Mucosa of gallbladder (tissue), 1 donor: ENCODE measurements at regions not wholly inside any gene's neighbourhood (a gene's known extent, or its start where the extent isn't known, plus 50 kb on each side); places are given as distances from the start of the nearest gene placed in this dataset.

ENCODE experiments used
- DNase-seq: peaks from one replicate; pipeline ENCODE4 v3.0.0-alpha.2; 2020; ENCODE audit warnings: low spot score
- donor health status: DM: no; HTN: no; CAD: no.

DNA sequence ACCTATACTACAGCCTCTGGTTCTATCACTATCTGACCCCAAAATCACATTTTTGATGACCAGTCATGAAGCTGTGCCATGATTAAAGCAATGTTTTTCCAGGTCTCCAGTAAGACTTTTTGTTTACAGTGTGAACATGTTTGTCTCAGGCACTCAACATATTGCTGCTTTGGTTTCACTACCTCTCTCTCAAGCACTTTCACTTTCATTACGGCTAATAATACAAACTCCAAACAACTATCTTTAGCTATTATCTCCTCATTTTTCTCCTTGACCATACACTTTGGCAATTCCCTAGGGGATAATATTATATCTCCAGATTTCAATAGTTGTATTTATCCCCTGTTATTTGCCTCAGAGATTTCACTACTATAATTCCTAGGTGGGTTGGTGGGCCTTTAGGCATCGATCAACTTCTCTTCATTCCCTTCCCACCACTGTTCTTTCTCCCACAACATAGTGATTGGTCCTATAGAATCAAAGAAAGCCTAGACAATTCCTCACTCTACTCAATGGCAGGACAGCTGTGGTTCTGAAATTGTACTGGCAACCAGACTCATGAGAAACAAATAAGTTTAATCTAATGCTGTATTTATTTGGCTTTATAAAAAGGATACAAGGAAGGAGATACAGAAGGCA is 261.4 kb upstream of the ZWINT start:
- no peak for DNase-seq

DNA sequence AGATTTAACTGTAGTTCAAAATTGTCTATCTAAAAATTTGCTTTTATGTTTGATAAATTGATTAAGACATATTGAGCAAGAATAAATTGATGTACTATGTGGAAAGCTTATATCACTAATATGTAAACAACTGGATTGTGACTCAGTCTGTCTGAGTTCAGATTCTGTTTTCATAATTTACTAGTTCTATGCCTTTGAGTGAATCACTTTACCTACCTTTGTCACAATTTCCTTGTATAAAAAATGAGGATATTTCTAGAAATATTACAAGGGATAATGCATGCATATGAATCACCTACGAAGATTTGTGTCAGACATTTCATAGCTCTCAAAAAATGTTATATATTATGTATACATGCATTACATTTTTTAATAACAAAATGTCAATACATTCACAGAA is 245.1 kb upstream of the ZWINT start:
- DNase-seq: no peak

DNA sequence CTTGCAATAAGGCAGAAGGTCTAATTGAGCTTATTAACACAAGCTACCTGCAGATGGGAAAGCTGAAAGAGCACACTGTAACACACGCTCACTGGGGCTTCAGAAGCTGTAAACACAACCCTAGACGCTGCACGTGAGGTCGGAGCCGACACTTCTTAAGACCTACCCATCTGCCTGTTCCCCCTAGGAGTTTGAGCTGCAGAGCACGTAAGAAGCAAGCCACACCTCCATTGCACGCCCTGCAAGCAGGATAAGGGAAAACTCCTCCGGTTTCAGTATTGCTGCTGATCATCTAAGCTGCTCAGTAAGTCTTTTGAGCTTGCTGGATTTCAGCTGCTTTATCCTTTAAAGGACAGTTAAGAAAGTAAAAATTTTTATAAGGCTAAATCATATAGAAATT is 244.0 kb upstream of the ZWINT start:
- no peak for DNase-seq

DNA sequence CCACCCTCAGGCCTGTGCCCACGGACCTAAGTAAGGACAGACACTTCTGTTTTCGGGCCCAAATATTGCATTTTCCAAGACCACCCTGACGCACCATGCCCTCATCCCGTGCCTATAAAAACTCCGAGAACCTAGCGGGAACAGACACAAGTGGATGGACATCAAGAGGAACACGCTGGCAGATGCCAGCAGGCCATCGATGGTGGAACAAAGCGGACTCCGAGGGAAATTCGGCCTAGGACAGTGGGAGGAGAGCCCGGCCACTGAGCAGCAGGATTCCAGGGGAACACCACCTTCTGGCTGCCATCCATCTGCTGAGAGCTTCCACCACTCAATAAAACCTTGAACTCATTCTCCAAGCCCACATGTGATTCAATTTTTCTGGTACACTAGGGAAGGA is 243.6 kb upstream of the ZWINT start:
- no peak for DNase-seq

DNA sequence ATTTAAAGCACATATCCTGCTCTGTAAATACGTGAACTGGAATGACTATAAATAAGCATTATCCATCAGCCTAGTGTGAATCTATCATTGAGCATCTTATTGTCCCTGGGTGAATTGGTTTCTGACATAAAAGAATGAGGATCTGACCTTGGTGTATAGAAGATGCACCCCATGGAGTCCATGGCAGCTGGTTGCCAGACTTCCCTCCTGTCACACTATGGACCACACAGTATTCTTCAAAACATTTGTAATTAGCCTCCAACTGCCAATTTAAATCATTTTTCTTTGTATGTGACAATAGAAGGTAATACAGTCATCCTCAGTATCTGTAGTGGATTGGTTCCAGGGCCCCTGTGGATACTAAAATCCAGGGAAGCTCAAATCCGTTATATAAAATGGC is 238.1 kb upstream of the ZWINT start:
- no peak for DNase-seq

DNA sequence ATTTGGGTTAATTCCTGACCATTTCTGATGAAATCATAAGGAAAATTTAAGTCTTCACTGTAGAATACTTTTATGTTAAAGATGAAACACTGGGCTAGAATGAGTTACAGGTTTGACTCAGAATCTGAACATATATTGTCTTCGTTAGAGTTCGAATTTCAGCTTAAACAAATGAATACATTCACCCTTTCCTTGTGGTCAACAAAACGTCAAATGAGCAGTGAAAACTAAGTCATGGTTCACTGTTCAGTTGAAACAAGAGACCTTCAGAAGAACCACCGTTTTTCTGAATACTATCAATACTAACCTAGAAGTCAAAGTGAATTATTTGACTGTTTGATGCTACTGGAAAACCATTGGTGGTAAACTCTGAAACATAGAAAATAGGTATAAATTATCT is 235.2 kb upstream of the ZWINT start:
- no peak for DNase-seq

DNA sequence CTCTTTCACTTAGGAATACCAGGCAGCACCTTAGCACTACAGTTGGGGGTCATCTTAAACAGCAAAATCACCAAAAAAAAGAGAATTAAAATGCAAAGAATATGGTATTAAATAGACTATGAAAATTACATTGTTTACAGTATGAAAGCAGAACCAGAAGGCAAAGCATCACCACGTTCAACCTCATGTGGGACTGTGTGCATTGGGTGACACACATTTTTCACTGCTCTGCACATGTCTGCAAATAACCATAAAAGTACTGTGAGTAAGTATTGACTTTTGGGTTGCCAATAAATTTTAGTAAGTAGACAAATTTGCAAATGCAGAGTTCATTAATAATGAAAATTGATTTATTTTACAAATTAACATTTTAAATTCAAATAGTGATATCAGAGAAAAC is 232.1 kb upstream of the ZWINT start:
- DNase-seq: no peak

DNA sequence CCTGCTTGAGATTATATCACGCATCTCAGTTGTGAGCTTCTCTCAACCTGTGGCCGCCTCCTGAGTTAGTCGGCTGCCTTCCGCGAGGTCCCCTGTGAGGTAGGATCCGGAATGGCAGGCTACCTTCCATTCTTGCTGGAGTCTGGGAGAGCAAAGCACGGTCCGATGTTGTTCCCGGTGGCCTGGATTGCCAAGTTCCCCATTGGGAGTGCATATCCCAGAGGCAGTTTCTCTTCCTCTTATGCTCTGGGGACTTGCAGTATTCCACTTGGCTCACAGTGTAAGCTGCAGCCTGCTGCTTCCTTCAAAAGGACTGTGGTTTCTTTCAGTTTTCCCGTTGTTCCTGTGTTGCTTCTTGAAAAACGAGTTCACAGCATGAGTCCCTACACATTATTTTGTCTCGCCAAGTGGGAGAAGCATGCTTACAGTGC is 225.4 kb upstream of the ZWINT start:
- DNase-seq: no peak

DNA sequence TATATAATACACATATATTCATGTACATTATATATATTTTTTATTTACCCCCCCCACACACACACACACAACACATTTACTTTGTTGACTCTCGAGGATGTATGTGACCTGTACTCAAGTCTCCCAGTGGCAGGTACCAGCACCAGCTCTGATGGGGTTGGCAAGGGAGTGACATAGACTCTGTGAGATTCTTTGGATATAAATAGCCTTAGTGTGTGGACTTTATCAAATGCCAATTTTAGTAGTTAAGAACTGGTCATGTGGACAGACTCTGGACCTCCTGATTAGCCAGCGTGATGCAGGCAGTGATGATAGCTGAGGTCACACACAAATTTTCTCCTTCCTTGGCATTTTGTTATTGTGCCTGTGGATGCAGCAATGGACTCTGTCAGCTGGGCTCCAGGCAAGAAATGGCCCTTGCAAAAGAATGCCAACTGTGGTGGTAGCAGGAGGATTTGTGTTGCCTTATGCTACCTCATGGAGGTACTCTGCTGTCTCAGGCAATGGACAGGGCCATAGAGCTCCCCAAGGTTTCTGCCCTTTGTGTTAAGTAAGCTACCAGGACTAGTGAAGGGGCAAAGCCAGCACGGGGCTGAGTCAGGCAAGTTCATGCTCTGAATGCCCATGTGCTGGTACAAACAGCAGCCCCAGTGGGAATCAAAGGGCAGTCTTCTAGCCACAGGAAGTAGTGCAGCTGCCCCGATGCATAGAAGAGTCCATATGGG is 224.6 kb upstream of the ZWINT start:
- DNase-seq: no peak

DNA sequence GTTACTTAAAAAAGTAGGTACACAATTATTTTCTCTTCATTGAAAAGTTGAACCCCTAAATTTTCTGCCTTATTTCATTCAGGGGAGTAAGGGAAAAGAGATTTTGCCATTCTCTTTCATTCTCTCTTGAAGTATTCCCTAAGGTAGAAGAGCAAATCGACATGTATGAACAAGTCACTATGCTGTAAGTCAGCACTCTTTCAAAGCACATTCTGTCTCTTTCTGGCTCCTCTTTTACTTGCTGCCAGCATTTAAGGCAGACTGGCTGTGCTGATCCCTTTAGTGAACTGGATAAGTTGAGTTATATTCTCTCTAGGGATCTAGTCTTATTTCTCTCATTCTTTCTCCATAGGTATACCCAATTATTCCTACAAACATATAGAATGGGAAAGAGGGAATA is 222.3 kb upstream of the ZWINT start:
- no peak for DNase-seq

DNA sequence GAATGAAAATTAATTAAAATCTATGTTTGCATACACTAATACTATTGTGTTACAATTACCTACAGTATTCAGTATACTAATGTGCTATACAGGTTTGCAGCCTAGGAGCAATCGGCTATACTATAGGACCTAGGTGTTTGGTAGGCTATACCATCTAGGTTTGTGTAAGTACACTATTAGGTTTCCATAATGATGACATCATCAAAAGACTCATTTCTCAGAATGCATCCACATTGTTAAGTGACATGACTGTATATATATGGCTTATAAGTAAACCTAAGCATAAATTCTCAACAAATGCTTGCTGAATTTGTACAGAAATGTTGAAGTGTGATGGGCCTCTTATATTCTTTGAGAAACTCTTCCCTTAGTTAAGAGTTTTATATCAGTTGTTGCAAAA is 206.5 kb upstream of the ZWINT start:
- no peak for DNase-seq

DNA sequence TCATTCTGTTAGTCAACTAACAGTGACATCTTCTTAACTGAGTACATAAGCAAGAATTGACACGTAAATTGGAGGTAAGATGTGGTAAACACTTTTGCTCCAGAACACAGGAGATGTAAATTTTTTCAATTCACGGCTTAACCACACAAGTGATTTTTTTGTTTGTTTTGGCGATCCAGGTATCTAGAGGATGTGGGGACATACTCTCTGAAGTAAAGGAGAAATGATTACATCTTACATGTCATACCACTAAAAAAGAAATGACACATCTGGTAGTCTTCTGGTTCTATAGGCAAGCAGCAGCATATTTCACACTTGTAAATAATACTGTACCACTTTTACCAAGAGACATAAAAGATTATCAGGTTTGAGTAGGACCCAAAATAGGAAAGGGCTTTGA is 200.3 kb upstream of the ZWINT start:
- DNase-seq: no peak

DNA sequence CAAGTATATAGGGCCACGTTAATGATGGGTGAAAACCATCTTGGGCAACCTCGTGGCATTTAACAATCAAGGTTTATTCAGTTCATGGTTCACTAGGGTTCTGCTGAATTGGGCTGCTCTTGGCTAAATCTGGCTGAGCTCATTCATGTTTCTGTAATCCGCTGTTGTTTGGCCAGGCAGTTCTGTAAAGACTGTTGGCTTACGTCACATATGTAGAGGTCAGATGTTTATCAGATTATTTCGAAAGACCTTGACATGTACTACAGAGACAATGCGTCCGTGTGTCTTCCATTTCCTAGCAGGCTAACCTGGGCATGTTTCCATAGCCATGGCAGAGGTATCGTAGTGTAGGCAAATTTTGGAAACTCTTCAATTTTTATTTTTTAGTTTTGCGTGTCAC is 190.0 kb upstream of the ZWINT start:
- no peak for DNase-seq

DNA sequence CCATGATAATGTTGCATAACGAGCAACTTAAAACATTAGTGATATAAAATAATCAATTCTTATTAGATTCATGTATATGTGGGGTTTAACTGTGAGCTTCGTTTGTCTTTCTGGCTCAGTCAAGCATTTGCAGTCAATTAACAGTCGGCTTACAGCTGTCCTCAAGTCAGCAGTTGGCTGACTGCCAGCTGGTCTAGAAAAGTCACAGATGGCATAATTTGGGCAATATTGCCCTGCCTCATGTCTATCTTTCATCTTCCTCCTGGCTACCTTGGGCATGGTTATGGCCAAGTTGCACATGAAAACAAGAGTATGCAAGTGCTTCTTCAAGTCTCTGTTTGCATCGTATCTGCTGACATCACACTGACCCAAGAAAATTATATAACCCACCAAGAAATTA is 186.1 kb upstream of the ZWINT start:
- no peak for DNase-seq

DNA sequence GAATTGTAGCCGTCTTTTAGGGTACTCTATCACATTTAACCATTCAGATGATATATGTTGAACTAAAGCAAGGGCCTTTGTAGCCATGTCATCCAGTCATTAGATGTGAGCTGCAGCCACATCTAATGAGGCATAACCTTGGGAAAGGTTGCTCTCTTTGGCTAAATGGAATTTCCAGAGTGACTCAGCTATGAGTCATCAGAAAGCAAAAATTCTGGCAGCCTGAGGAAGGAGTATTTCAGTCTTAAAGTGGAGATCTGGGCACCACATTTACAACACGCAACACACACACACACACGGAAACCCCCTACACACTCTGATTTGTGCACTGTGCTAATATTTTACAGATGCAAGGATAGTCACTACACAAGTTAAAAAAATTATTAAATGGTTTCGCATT is 176.9 kb upstream of the ZWINT start:
- DNase-seq: no peak

DNA sequence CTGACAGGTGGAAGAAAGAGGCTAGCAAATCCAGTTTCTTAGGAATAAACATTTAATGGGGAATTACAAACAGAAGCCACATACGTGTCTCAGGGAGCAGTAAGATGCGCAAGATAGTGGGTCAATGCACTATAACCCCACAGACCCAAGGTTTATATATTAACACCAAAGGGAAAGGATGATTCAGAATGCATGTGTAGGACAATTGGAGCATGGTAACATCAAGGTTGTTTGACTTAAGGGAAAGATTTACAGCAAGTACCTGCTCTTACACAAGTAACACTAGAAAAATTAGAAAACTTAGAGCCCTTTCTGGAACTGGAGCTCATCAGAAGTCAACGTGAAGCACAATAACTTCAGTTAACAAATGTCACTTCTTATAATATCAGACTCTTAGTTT is 161.1 kb upstream of the ZWINT start:
- DNase-seq: no peak

DNA sequence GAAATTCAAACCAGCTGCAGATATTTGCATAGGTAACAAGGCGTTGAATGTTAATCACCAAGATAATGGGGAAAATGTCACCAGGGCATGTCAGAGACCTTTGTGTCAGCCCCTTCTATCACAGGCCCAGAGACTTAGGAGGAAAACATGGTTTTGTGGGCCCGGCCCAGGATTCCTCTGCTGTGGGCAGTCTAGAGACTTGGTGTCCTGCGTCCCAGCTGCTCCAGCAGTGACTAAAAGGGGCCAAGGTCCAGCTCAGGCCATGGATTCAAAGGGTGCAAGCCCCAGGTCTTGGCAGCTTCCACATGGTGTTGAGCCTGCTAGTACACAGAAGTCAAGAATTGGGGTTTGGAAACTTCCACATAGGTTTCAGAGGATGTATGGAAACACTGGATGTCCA is 147.5 kb upstream of the ZWINT start:
- DNase-seq: no peak

DNA sequence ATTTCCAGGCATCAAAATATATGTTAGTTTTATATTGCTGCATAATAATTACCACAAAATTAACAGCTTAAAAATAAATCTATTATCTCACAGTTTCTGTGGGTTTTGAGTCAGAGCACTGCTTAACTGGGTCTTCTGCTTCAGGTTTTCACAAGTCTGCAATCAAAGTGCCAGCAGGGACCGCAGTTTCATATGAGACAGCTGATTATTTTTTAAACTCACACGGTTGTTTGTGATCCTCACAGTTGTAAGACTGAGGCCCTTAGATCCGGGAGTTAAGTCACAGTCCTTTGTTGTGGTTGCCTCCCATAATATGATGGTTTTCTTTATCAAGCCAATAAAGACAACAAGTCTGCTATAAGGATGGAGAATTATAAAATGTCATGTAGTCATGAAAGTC is 146.0 kb upstream of the ZWINT start:
- DNase-seq: no peak

DNA sequence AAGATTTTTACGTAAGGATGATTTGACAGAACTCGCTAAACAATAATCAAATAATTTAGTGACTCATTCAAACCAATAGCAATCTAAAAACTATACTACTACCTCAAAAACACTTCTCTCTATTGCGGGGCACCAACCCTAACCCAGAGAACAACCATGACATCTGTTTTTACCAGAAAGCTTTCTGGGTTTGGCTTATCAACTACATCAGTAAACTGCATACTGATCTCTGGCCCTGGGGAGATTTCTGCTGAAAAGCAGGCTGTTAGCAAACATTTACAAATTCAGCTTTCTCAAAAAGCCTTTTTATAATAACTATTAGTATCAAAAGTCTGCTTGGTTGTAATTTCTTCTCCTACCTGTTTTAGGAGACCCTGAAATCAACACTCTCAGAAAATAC is 144.5 kb upstream of the ZWINT start:
- no peak for DNase-seq

DNA sequence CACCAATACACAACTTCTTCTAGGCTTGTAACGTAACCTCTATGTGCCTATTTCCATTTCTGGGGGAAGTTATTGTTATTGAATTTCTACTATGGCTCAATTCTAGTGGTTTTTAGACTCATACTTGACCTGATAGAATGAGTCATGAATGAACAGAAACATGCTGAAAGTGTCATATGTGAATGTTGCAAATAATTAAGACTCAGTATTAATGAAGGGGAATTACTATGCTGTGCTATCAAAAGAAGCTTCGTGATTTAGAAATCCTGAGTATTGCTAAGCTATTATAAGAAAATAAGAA is 135.1 kb upstream of the ZWINT start:
- no peak for DNase-seq

DNA sequence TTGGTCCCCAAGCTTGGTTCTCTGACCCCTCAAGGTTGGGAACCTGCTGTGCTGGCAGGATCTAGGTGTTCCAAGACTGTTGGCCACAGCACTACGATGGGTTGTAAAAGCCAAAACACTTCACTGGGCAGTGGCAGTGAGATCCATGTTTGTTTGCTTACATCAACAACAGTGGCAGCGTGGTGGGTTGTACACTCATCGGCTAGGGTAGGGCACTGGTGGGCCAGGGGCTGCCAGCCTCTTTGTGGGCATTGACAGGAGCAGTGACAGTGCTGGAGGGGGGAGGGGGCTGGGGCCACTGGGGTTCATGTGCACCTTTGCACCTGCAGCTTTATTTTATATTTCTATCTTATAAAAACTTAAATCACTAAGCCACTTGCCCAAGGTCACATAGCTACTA is 126.7 kb upstream of the ZWINT start:
- no peak for DNase-seq

DNA sequence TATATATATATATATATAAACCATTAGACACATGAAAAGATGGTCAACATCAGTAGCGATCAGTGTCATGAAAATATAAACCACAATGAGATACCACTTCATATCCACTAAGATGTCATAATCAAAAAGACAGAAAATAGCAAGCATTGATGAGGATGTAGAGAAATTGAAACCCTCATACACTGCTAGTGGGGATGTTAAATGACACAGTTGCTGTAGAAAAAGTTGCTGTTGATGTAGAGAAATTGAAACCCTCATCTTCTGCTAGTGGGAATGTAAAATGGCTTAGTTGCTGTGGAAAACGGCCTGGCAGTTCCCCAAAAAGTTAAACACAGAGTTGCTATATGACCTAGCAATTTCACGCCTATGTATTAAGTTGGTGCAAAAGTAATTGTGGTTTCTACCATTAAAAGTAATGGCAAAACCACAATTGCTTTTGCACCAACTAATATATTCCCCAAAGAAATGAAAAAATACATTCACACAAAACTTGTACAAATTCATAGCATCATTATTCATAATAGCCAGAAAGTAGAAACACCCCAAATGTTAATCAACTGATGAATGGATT is 120.5 kb upstream of the ZWINT start:
- DNase-seq: no peak

DNA sequence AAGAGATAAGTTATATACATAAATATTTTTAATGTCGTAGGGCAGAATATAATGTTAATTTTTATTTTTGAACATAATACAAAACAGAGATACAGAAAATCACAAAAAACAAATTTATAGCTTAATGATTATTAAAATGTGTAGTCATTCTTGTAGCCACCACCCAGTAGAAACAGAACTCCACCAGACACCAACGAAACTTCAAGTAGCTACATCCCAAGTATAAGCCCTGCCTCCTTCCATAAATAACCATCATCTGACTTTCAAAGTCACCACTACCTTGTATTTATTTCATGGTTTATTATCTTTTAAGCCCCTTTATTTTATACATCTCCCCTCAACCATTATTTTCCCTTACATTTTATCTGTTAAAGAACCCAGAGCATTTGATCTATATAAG is 111.9 kb upstream of the ZWINT start:
- no peak for DNase-seq

DNA sequence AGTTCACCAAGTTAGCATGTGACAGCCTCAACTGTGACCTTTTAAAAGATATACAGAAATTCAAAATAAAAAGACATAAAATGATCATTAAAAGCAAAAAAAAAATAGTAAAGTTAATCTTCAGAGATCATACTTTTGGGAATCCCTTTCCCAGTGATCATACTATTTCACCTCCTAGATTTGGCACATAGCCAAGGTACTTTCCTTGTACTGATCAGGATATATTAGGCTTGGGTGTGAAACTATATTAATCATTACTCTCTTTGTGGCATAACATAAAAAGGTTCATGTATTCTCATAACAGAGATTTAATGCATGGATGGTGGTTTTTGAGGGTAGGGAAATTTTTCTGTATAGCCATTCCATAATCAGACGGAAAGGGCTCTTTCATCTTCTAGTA is 109.6 kb upstream of the ZWINT start:
- DNase-seq: no peak
